ENCODE measurements at regions not wholly inside any gene's neighbourhood (a gene's known extent, or its start where the extent isn't known, plus 50 kb on each side); places are given as distances from the start of the nearest gene placed in this dataset.

- TF ChIP-seq AFF4 (CRISPR knock-in tag; IDR thresholded peaks at IDR 0.05) (no peak), TEAD3 (CRISPR knock-in tag; optimal IDR thresholded peaks at IDR 0.05; ENCODE audit: borderline replicate concordance) (peak; percentile 24), SETDB1 (CRISPR knock-in tag; IDR thresholded peaks at IDR 0.05; ENCODE audit: borderline replicate concordance) (no peak), CTCF (CRISPR knock-in tag; IDR thresholded peaks at IDR 0.05) (peak; percentile 91), RAD21 (CRISPR knock-in tag; IDR thresholded peaks at IDR 0.05) (peak; percentile 83), RXRA (CRISPR knock-in tag; IDR thresholded peaks at IDR 0.05) (no peak), ZFAT (CRISPR knock-in tag; conservative IDR thresholded peaks at IDR 0.05) (0 out of 2 replicates have a peak, but pooled peaks have one; percentile 40), ZSCAN9 (CRISPR knock-in tag; IDR thresholded peaks at IDR 0.05; ENCODE audit: borderline replicate concordance) (peak; percentile 50; the same call in 1 of the 2 replicates), PCBP1 (IDR thresholded peaks at IDR 0.05; ENCODE audit: borderline replicate concordance, low read depth, low read length) (no peak), PRPF4 (IDR thresholded peaks at IDR 0.05; ENCODE audit: low read depth, low read length, poor library complexity, severe bottlenecking) (no peak), SP4 (CRISPR knock-in tag; IDR thresholded peaks at IDR 0.05) (no peak), ZNF382 (CRISPR knock-in tag; IDR thresholded peaks at IDR 0.05; ENCODE audit: borderline replicate concordance) (no peak), ZFP1 (CRISPR knock-in tag; IDR thresholded peaks at IDR 0.05) (no peak), ZNF207 (IDR thresholded peaks at IDR 0.05; ENCODE audit: borderline replicate concordance) (no peak), GZF1 (CRISPR knock-in tag; IDR thresholded peaks at IDR 0.05) (no peak), NBN (conservative IDR thresholded peaks at IDR 0.05) (no peak), ZMAT5 (CRISPR knock-in tag; IDR thresholded peaks at IDR 0.05; ENCODE audit: borderline replicate concordance, low read depth) (no peak), FOSL2 (CRISPR knock-in tag; IDR thresholded peaks at IDR 0.05) (peak; percentile 54; the same call in 1 of the 2 replicates), ZNF580 (CRISPR knock-in tag; IDR thresholded peaks at IDR 0.05; ENCODE audit: borderline replicate concordance, low read depth) (peak; percentile 58; the same call in 1 of the 2 replicates), ZNF562 (CRISPR knock-in tag; IDR thresholded peaks at IDR 0.05; ENCODE audit: borderline replicate concordance) (no peak), YY1 (IDR thresholded peaks at IDR 0.05; ENCODE audit: insufficient read depth, insufficient replicate concordance, low read depth, low read length) (no peak), ZNF251 (CRISPR knock-in tag; IDR thresholded peaks at IDR 0.05) (no peak), ZNF543 (CRISPR knock-in tag; IDR thresholded peaks at IDR 0.05) (no peak), JUND (CRISPR knock-in tag; IDR thresholded peaks at IDR 0.05) (no peak), DNMT1 (CRISPR knock-in tag; IDR thresholded peaks at IDR 0.05) (no peak), ZNF230 (CRISPR knock-in tag; IDR thresholded peaks at IDR 0.05) (no peak), RELA (CRISPR knock-in tag; IDR thresholded peaks at IDR 0.05) (no peak), ZNF10 (CRISPR knock-in tag; IDR thresholded peaks at IDR 0.05; ENCODE audit: borderline replicate concordance, low read depth) (no peak), ZMYM4 (CRISPR knock-in tag; IDR thresholded peaks at IDR 0.05) (no peak)
These were observed 600.4 kb upstream of the JAG1 start (continued) for GRCh38 chr20:11274141-11274594.
